Vagina (tissue), 2 donors: ENCODE measurements at regions not wholly inside any gene's neighbourhood (a gene's known extent, or its start where the extent isn't known, plus 50 kb on each side); places are given as distances from the start of the nearest gene placed in this dataset.

Source experiments
- CTCF ChIP-seq, 3 experiments: fragments of 450-650 bp in 2 of 3; fragments of 200-600 bp in 1 of 3; sonication (generic) in 1 of 3; IDR thresholded peaks; one replicate each; pipeline ENCODE4 v1.5.1; 2017 to 2019; ENCODE audit warnings: antibody characterized with exemption in 3 of 3, mild to moderate bottlenecking in 2 of 3, moderate library complexity in 2 of 3
- POLR2A ChIP-seq, 2 donors: fragments of 450-650 bp; IDR thresholded peaks; one replicate each; pipeline ENCODE4 v1.6.1; 2017; ENCODE audit warnings: antibody characterized with exemption in 2 of 2, mild to moderate bottlenecking in 2 of 2, moderate library complexity in 2 of 2
- POLR2AphosphoS5 ChIP-seq, 2 donors: sonication (generic); formaldehyde crosslinking; IDR thresholded peaks; one replicate each; pipeline ENCODE4 v1.9.0; 2017; ENCODE audit warnings: antibody characterized with exemption in 2 of 2, mild to moderate bottlenecking in 2 of 2, low read depth in 1 of 2; ENCODE audit not compliant: insufficient read depth in 1 of 2

DNA sequence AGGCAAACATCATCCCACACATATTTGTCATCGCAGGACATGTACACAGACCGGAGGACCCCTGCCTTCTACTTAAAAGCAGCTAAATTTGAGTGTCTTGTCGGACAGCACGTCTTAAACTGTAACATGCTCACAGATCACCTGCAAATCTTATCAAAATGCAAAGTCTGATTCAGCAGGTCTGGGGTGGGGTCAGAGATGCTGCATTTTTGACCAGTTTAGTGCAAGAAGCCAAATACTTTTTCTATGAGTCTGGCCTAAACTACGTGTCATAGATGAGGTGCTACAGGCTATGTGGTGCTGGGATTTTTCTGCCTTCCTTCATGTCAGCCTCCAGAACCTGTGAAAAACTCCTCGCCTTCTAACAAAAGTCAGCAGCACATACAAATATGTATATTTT is 178.8 kb upstream of the LHX5 start:
- no peak for TF ChIP-seq POLR2A (IDR thresholded peaks at IDR 0.05)
- TF ChIP-seq POLR2AphosphoS5 (IDR thresholded peaks at IDR 0.05; ENCODE audit: insufficient read depth in 1 of 2, low read depth in 1 of 2), result no peak
- TF ChIP-seq CTCF (IDR thresholded peaks at IDR 0.05), result no peak
